ENCODE measurements at regions not wholly inside any gene's neighbourhood (a gene's known extent, or its start where the extent isn't known, plus 50 kb on each side); places are given as distances from the start of the nearest gene placed in this dataset.

DNA sequence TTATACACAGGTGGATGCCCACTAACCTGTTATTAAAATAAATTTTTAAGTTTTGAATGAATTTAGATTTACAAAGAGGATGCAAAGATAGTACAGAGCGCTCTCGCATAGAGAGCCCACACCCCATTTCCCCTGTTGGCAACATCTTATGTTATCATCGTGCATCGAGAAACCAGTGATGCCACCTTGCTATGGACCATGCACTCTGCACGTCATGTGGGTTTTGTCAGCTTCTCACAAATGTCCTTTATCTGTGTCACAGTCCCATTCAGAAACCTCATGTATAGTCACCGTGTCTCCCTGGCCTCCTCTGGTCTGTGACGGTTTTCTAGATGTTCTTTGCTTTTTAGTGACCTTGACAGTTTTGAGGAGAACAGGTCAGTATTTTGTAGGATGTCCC, 60.0 kb downstream of the ING1 start:
- DNase-seq = no peak

GRCh38 chr13:110774051-110774450, 60.6 kb downstream of the ING1 start:
- DNase-seq = no peak

- DNase-seq = no peak
These were observed 61.0 kb downstream of the ING1 start for GRCh38 chr13:110774490-110774889.

GRCh38 chr13:110775576-110775975, 62.1 kb downstream of the ING1 start:
- no peak for DNase-seq

GRCh38 chr13:110777251-110777820, 63.8 kb downstream of the ING1 start:
- DNase-seq = no peak

DNA sequence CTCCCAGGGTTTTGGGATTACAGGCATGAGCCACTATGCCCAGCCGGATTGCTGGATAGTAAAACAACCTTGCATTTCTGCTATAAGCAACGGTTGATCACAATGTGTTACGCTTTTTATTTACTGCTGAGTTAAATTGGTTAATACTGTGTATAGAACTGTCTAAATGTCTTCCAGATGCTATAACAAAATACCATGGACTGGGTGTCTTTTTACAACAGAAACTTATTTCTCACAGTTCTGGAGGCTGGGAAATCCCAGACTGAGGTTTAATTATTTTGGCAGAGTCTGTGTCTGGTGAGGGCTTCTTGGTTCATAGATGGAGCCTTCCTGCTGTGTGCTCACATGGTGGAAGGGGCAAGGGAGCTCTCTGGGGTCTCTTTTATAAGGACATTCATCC, 65.5 kb downstream of the ING1 start:
- no peak for DNase-seq

DNA sequence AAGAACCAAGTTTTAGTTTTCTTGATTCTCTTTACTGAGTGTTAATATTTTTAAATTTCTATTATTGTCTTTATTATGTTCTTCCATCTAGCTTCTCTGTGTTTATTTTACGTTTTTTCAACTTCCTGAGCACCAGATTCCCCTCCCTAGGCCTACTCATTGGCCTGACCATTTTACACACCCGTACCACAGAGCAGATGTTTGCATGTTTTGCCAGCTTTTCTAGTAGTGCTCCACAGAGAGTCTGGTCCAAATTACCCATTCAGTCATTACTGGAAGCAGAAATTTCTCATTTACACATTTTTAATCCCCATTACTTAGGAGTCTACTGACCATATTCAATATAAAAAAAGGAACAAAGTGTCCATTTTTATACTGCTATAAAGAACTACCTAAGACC, 66.9 kb downstream of the ING1 start:
- DNase-seq = no peak

- no peak for DNase-seq
These were observed 68.7 kb downstream of the ING1 start for GRCh38 chr13:110782185-110782584.

DNA sequence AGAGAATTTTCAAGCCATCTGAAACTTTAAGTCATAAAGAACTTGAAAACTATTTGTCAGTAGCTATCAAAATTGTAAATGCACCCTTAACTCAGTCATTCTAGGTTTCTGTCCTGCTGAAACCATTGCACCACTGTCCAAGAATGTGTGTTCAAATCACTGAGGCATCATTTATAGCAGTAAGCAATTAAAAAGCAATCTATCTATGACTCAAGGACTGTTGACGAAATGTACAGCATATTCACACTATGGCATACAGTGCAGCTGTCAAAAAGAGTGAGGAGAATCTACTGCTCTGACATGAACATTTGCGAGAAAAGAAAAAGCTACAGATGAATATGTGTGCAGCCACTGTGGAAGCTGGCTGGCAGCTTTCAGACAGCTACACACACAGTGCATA, 71.2 kb downstream of the ING1 start:
- no peak for DNase-seq

DNA sequence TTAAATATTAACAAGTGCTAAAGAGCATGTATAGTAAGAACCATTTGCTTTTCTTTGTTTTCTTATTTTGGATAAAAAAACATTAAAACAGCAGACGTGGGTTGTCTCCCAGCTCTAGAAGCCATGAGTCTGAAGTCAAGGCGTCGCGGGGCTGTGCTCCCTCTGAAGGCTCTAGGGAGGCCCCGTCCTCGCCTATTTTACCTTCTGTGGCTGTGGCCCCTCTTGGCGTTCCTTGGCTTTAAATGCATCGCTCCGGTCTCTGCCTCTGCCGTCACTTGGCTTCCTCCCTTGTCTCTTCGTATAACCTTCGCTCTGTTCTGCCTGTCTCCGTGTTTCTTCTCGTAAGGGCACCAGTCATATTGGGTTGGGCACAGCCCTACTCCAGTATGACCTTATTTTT, 75.3 kb downstream of the ING1 start:
- no peak for DNase-seq

GRCh38 chr13:110789871-110790270, 76.4 kb downstream of the ING1 start:
- DNase-seq = no peak

DNA sequence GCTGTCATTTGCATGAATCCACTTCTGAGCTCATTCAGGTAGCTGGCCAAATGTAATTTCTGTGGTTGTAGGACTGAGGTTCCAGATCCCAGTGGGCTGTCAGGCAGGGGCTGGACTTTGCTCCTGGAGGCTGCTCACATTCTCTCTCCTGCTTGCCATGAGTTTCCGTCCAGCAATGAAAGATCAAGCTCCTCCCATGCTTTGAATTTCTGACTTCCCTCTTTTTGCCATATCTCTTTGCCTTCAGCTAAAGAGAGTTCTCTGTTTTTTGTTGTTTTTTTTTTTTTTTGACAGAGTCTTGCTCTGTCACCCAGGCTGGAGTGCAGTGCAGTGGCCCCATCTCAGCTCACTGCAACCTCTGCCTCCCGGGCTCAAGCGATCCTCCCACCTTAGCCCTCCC, 76.9 kb downstream of the ING1 start:
- no peak for DNase-seq

DNA sequence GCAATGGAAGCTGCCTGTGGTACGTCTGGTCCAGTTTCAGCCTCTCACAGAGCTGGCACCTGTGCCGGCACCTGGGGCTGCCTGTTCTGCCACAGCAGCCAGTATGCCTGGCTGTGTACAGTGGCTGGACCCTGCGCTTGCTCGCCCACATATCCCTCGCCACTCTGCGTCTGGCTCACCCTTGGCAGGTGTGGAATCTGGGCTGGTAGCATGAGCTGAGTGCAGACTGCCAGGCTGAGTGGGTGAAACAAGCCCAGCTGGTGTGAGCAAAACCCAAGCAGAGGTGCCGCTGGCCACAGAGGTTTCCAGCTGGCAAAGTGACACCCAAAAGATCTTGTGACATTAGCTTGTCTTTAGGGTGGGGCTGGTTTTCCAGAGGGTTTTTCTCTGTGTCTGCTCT, 80.7 kb downstream of the ING1 start:
- DNase-seq = no peak

- no peak for DNase-seq
These were observed 83.9 kb downstream of the ING1 start for GRCh38 chr13:110797230-110797877.

- no peak for DNase-seq
These were observed 84.8 kb downstream of the ING1 start for GRCh38 chr13:110798081-110798994.

- DNase-seq = no peak
These were observed 86.0 kb downstream of the ING1 start for GRCh38 chr13:110799246-110800236.

- DNase-seq = no peak
These were observed 87.5 kb downstream of the ING1 start for GRCh38 chr13:110801044-110801443.

GRCh38 chr13:110802260-110802659, 88.8 kb downstream of the ING1 start:
- DNase-seq = no peak

GRCh38 chr13:110806636-110807035, 93.1 kb downstream of the ING1 start:
- DNase-seq = no peak

- no peak for DNase-seq
These were observed 94.0 kb downstream of the ING1 start for GRCh38 chr13:110807546-110807945.

DNA sequence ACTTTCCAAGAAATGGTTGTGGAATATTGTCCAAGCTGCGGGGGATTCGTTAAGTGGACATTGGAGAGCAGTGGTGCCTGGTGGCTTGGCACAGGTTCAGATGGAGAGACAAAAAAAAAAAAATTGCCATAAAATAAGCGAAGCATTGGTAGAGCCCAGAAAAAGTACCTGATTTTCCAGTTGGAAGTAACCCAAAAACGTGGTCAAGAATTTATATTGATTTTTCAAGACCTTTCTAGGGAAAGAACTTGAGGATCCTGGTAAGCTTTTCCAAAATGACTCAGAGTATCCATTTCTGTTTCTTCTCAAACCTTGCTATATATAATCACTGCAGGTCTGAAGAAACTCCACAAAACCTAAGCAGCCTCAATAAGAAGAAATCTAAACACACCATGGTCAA, 94.6 kb downstream of the ING1 start:
- DNase-seq = no peak

- DNase-seq = no peak
These were observed 96.5 kb downstream of the ING1 start for GRCh38 chr13:110809871-110810486.
